Esophagus squamous epithelium (tissue), 4 donors: ENCODE measurements at regions not wholly inside any gene's neighbourhood (a gene's known extent, or its start where the extent isn't known, plus 50 kb on each side); places are given as distances from the start of the nearest gene placed in this dataset.

Experiments used
- POLR2A ChIP-seq, 4 donors: fragments of 450-650 bp; IDR thresholded peaks; one replicate each; pipeline ENCODE4 v1.6.1; 2017; ENCODE audit warnings: antibody characterized with exemption in 4 of 4, mild to moderate bottlenecking in 4 of 4, moderate library complexity in 3 of 4
- TF ChIP-seq, protein P1 (sequence below), 6 experiments: fragments of 450-650 bp in 4 of 6; fragments of 200-600 bp in 2 of 6; sonication (generic) in 2 of 6; IDR thresholded peaks; one replicate each; pipeline ENCODE4 v1.5.1; 2016 to 2019; ENCODE audit warnings: antibody characterized with exemption in 6 of 6, mild to moderate bottlenecking in 4 of 6, moderate library complexity in 4 of 6

DNA sequence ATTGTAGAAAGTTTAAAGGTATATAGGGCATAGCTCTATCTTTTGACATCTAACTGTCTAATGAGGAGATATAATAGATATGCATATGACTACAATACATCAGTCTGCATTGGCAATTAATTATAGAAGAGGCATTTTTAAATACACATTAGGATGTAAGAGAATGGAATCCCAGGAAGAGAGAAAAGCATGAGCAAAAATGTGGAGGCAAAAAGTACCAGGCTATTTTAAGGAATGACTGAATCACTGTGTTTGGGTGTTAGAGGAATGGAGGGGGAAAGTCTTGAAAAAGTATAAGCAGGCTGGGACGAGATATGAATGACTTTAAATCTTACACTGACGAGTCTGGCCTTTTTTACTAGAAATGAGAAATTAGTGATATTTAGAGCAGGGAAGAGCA, 138.4 kb upstream of the ZNF462 start:
- TF ChIP-seq, protein P1, sequence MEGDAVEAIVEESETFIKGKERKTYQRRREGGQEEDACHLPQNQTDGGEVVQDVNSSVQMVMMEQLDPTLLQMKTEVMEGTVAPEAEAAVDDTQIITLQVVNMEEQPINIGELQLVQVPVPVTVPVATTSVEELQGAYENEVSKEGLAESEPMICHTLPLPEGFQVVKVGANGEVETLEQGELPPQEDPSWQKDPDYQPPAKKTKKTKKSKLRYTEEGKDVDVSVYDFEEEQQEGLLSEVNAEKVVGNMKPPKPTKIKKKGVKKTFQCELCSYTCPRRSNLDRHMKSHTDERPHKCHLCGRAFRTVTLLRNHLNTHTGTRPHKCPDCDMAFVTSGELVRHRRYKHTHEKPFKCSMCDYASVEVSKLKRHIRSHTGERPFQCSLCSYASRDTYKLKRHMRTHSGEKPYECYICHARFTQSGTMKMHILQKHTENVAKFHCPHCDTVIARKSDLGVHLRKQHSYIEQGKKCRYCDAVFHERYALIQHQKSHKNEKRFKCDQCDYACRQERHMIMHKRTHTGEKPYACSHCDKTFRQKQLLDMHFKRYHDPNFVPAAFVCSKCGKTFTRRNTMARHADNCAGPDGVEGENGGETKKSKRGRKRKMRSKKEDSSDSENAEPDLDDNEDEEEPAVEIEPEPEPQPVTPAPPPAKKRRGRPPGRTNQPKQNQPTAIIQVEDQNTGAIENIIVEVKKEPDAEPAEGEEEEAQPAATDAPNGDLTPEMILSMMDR (IDR thresholded peaks at IDR 0.05) = no peak
- no peak for TF ChIP-seq POLR2A (IDR thresholded peaks at IDR 0.05)
